ENCODE measurements at regions not wholly inside any gene's neighbourhood (a gene's known extent, or its start where the extent isn't known, plus 50 kb on each side); places are given as distances from the start of the nearest gene placed in this dataset.

- peaks cover 5 to 6% of the 10 kb centered on the region in 2 donors for H3K4me1 Mint-ChIP-seq (ENCODE audit: low read depth in 2 of 2)
- no peak for DNase-seq (ENCODE audit: low spot score)
- peak overlapping the region in 1 of 2 donors; percentile 13 for H3K27ac Mint-ChIP-seq
- no peak for ATAC-seq
- no peak overlapping the region for H3K4me3 Mint-ChIP-seq
- H3K9me3 Mint-ChIP-seq: peaks cover 3% of the 10 kb centered on the region
- H3K27me3 Mint-ChIP-seq: no peaks in the 10 kb centered on the region
- H3K36me3 Mint-ChIP-seq: no peaks in the 10 kb centered on the region
These were observed 76.4 kb upstream of the TARS1 start for GRCh38 chr5:33364406-33364805.

GRCh38 chr5:33367416-33367815 is 73.3 kb upstream of the TARS1 start:
- H3K9me3 Mint-ChIP-seq: peaks cover 3% of the 10 kb centered on the region

GRCh38 chr5:33369485-33370465 is 71.0 kb upstream of the TARS1 start:
- Mint-ChIP-seq H3K27me3 (no peaks in the 10 kb centered on the region), H3K9me3 (peaks cover 3% of the 10 kb centered on the region), H3K36me3 (no peaks in the 10 kb centered on the region), H3K4me1 (ENCODE audit: low read depth in 2 of 2) (peaks cover 0 to under 1% of the 10 kb centered on the region in 2 donors), H3K27ac (no peak overlapping the region), H3K4me3 (no peak overlapping the region)
- DNase-seq (ENCODE audit: low spot score) (no peak), ATAC-seq (no peak)

More at GRCh38 chr5:33367416-33367815, 73.3 kb upstream of the TARS1 start:
- Mint-ChIP-seq H3K36me3 (no peaks in the 10 kb centered on the region), H3K4me1 (ENCODE audit: low read depth in 2 of 2) (peaks cover 5 to 6% of the 10 kb centered on the region in 2 donors), H3K27me3 (no peaks in the 10 kb centered on the region), H3K4me3 (no peak overlapping the region), H3K27ac (no peak overlapping the region)
- DNase-seq (ENCODE audit: low spot score) (no peak), ATAC-seq (no peak)

- Mint-ChIP-seq H3K27ac (no peak overlapping the region), H3K4me3 (no peak overlapping the region), H3K36me3 (no peaks in the 10 kb centered on the region), H3K9me3 (peaks cover 3% of the 10 kb centered on the region), H3K4me1 (ENCODE audit: low read depth in 2 of 2) (no peaks in the 10 kb centered on the region), H3K27me3 (no peaks in the 10 kb centered on the region)
- ATAC-seq: no peak
- DNase-seq (ENCODE audit: low spot score): no peak
These were observed 70.3 kb upstream of the TARS1 start for GRCh38 chr5:33370466-33370859.

- no peaks in the 10 kb centered on the region for H3K9me3 Mint-ChIP-seq
- H3K27me3 Mint-ChIP-seq: no peaks in the 10 kb centered on the region
- H3K4me3 Mint-ChIP-seq: no peak overlapping the region
- DNase-seq (ENCODE audit: low spot score) (no peak), ATAC-seq (no peak)
- no peak overlapping the region for H3K27ac Mint-ChIP-seq
- H3K36me3 Mint-ChIP-seq: no peaks in the 10 kb centered on the region
- no peaks in the 10 kb centered on the region for H3K4me1 Mint-ChIP-seq (ENCODE audit: low read depth in 2 of 2)
These were observed 69.1 kb upstream of the TARS1 start for GRCh38 chr5:33371660-33372059.

GRCh38 chr5:33372721-33373472 is 67.9 kb upstream of the TARS1 start:
- H3K4me3 Mint-ChIP-seq: no peak overlapping the region
- DNase-seq (ENCODE audit: low spot score) (no peak), ATAC-seq (no peak)
- H3K36me3 Mint-ChIP-seq: no peaks in the 10 kb centered on the region
- H3K27me3 Mint-ChIP-seq: no peaks in the 10 kb centered on the region
- no peak overlapping the region for H3K27ac Mint-ChIP-seq
- H3K4me1 Mint-ChIP-seq (ENCODE audit: low read depth in 2 of 2): no peaks in the 10 kb centered on the region
- no peaks in the 10 kb centered on the region for H3K9me3 Mint-ChIP-seq

GRCh38 chr5:33375900-33376299 is 64.9 kb upstream of the TARS1 start:
- H3K27me3 Mint-ChIP-seq: no peaks in the 10 kb centered on the region
- H3K36me3 Mint-ChIP-seq: no peaks in the 10 kb centered on the region
- H3K4me1 Mint-ChIP-seq (ENCODE audit: low read depth in 2 of 2): no peaks in the 10 kb centered on the region
- H3K9me3 Mint-ChIP-seq: no peaks in the 10 kb centered on the region
- H3K27ac Mint-ChIP-seq: no peak overlapping the region
- ATAC-seq (no peak), DNase-seq (ENCODE audit: low spot score) (no peak)
- H3K4me3 Mint-ChIP-seq: no peak overlapping the region

- no peak overlapping the region for H3K4me3 Mint-ChIP-seq
- H3K36me3 Mint-ChIP-seq: no peaks in the 10 kb centered on the region
- peaks cover 0 to 2% of the 10 kb centered on the region in 2 donors for H3K27me3 Mint-ChIP-seq
- DNase-seq (ENCODE audit: low spot score): no peak
- ATAC-seq: no peak
- no peaks in the 10 kb centered on the region for H3K9me3 Mint-ChIP-seq
- no peak overlapping the region for H3K27ac Mint-ChIP-seq
- H3K4me1 Mint-ChIP-seq (ENCODE audit: low read depth in 2 of 2): no peaks in the 10 kb centered on the region
These were observed 61.0 kb upstream of the TARS1 start for GRCh38 chr5:33379757-33380156.

- peaks cover 0 to 2% of the 10 kb centered on the region in 2 donors for H3K27me3 Mint-ChIP-seq
- no peak overlapping the region for H3K27ac Mint-ChIP-seq
- H3K4me1 Mint-ChIP-seq (ENCODE audit: low read depth in 2 of 2): no peaks in the 10 kb centered on the region
- peaks cover 7% of the 10 kb centered on the region for H3K9me3 Mint-ChIP-seq
- peaks cover 8% of the 10 kb centered on the region for H3K36me3 Mint-ChIP-seq
- no peak for ATAC-seq
- DNase-seq (ENCODE audit: low spot score): no peak
- no peak overlapping the region for H3K4me3 Mint-ChIP-seq
These were observed 59.5 kb upstream of the TARS1 start for GRCh38 chr5:33381243-33381642.
